Epidermal melanocyte (primary cell): ENCODE measurements at regions not wholly inside any gene's neighbourhood (a gene's known extent, or its start where the extent isn't known, plus 50 kb on each side); places are given as distances from the start of the nearest gene placed in this dataset.

ENCODE experiments used
- DNase-seq: peaks from one replicate; pipeline ENCODE4 v3.0.0; 2011; ENCODE audit warnings: low spot score; ENCODE audit not compliant: insufficient read length

DNA sequence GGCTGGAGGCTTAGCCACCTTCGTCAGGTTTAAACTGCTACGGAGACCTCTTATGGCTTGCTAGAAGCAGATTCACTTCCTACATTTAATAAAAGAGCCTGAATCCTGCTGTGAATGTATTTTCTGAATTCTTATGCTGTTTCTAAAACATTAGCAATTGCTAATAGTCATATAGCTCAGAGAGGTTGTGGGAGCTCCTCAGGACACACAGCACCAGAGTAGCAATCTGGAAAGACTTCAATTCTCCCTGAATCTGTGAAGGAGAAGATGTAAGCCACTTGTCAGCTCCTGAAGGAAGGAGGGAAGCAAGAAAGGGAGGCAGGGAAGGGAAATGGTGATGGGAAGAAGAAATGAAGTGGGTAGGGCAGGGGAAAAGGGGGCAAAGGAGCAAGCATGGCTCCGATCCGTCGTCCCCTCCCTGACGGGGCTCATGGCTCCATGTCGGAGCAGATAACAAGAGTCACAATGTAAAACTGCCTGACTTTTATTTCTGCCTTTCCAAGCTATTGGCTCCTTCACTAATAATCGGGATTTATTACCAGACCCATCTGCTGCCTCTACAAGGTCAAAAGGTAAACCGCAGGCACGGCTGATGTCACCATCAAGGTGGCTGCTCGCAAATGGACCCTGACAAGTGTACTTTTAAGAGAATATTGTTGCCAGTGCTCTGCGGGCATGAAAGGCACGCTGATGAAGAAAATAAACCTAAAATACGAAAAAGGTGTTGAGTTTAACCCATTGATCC lies 656.0 kb upstream of the SALL3 start:
- no peak for DNase-seq

DNA sequence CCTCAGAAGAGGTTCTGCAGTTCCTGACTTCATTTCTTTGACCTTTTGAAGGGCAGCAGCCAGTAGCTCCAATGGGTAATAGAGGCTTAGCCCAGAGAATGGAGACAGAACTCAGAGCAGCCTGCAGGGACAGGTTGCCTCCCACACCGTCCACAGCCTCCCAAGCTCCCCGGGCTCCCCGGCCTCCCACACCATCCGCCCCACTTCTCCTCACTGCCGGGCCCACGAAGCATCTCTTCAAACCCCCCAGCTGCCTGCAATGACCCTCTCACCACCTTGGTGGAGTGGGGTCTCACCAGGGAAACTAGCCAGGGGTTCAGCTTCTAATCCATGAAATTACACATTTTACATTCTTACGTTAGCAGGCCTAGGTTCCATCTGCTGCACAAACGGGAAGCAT lies 652.0 kb upstream of the SALL3 start:
- DNase-seq, result no peak

DNA sequence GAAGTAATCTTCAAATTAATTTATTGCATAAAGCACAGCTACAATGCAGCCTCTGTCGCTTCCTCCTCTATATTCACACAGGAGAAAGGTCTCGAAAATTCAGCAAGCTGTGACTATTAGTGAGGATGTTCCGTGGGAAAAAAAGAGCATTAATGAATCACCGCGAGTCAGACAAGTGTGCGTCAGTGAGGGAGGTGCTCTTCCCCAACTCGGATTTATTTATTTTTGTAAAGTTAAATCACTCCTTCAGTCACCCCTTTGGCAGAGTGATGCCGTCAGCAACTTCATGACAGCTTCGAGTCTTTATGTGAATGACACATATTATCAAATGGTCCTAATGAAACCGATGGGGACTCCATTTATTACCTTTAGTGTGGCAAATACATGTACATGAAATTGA lies 648.9 kb upstream of the SALL3 start:
- no peak for DNase-seq

DNA sequence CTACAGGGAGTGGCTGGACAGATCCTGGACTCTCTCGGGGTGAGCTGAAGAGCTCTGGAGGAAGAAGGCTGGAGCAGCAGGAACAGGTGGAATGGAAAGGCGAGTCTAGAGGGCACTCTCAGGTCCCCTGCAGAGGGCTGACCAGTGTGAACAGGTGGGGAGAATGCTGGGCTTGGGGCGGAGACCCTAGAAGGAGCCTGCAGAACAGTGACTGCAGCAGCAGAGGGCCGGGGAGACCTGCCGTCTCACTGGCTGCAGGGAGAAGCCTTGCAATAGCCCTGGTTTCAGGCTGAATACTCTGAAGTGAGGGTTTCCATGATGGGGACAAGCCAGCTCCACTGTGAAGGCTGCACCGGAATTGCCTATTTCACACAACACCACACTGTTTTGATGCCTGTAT lies 626.7 kb upstream of the SALL3 start:
- no peak for DNase-seq

DNA sequence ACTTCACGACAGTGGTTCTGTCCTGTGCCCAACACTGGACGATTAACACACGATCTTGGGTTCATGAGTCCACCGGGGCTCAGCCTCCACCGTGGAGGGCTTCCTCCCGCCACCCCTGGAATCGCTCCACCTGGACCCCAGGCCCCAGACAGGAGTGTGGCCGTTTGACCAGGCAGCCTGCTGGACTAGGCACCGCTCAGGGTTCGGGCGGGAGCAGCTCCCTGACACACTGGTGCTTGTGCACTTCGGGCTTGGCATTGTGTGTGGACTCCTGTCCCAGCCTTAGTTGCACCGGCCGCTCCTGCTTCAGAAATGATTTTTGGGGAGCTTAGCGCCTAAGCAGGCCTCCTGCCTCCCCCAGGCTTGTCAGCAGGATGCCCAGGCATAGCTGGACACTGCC lies 617.4 kb upstream of the SALL3 start:
- no peak for DNase-seq

DNA sequence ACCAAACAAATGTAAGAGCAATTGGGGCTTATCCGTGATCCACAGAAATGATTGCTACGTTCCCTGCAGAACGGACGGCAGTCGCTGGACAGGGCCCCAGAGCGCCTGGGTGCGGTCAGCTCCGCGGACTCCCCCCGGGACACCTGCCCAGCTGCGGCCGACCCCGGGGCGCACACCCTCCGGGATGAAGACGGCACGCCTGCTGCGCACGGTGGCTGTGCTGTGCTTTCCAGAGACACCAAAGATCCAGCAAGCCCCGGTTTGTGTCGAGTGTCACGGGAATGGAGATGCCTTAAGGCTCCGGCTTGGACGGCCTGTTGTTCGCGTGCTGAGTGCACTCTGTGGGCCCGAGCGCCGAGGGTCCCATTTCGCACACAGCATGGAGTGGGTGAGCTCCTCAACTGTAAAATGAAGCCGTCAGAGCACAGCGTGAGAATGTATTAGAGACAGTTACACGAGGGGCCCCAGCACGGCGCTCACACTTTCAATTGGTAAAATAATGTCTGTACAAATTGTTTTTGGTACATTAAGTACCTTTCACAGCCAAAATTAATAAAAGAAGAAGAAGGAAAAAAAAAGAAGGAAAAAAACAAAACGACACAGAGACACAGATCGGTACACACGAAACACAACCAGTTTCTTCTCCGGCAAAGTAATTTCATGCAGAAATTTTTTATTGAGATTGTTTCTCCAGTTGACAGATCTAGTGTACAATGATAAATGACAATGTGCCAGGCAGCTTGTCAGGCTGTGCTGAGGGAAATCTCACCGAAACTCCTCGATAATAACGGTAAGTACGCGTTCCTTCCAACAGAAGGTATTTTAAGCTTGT lies 615.8 kb upstream of the SALL3 start:
- no peak for DNase-seq

DNA sequence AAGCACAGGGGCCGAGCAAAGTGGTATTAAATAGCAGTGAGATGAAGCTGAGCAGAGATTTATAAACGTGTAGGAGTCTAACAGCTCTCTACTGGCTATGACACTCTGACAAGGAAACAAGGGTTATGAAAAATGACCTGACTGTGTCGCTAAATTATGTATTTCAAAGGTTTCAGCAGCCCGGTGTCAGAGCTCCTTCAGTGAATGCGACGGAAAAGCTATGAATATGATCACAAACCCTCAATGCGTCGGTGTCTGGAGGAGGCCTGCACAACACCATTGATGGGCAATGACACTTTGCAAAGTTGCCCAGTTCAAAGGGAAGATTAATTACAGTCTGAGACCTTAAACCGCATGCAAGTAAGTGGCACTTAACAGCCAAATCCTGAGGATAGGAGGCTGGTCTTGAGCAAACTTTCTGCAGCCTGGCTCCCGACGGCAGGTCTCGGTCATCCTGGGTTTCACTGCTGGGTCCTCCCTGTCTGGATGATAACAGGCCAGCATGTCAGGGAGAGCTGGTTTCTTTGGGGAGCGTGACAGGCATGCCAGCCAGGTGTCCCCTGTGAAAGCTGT lies 615.1 kb upstream of the SALL3 start:
- DNase-seq, result no peak

DNA sequence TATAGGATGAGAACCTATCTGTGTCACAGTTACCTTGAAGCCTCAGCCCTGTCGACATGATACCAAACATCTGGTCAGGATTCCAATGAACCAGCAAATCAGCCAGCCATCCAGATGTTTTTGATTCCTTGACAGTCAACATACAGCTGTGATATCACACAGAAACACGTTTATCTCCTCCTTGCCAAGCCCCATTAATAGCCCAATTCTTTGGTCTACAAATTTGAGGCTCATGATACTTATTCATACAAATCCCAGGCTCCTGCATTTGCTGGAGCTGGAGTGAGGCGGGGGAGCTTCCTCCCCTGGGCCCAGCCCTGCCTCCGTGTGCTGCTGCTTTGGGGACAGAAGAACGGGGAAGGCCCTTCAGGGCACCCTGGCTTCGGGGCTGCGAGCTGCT lies 611.6 kb upstream of the SALL3 start:
- DNase-seq, result no peak

DNA sequence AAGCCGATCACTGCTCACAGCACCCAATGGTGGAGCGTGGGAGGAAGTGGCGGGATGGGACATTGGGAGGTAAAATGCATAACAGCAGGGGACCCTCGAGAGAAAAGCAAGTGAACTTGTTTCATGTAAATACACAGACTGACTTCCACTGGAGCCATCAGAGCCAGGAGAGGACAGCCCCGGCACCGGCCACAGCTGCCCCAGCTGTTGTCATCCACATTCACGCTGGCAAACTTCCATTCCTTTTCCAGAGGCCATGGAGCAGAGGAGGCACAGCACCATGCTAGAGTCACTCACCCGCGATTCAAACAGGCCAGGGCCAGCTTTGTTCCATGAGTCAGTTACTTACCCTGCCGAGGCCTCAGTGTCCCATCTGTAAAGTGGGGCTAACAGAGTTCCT lies 610.9 kb upstream of the SALL3 start:
- no peak for DNase-seq

DNA sequence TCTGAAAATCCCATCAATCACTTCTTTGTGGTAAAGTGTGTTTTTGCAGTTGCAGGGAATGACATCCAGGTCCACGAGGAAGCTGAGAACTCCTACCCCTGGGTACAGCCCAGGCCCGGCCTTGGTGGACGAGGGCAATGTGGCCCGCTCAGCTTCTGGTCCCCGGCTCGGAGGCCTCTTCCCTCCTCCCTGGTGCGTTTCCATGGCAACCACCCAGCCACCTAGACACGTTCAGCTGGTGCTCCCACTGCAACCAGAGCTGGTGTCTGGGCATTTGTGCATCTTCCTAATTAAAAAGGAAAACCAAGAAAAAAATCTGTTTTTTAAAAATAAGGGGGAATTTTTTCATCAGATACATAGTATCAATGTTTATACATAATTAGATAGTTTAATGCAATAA lies 603.6 kb upstream of the SALL3 start:
- no peak for DNase-seq

DNA sequence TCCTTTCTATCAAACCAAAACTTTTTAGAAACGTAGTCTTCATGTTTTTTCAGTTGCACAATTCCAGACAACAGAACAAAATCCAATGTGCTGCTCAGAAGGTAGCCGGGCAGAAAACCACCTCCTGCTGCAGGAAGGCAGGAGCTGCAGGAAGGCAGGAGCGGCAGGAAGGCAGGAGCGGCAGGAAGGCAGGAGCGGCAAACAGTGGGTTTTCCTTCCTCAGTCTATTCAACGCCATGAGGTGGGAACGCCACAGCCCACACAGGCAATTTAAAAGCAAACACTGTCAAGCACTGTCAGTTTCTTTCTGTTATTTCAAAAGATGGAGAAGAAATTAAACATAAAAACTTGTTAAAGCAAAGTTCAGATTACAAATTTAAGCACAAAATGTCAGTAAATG lies 601.2 kb upstream of the SALL3 start:
- DNase-seq, result no peak

DNA sequence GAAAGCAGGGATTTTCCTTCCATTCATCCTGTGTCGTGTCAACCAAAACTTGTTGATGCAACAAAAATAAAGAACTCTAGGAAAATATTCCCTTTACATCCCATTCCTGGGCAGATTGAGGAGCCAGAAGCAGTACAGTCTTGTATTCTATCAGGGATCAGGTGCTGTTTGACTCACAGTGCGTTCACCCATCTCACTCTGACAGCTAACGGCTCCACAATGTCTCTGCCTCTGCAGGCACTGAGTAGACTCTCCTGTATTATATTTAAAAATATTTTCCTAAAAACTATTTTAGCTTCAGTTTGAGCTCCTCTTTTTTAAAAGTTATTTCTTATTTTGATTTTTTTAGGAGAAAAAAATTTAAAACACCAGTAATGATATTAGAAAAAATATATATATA lies 600.6 kb upstream of the SALL3 start:
- no peak for DNase-seq

DNA sequence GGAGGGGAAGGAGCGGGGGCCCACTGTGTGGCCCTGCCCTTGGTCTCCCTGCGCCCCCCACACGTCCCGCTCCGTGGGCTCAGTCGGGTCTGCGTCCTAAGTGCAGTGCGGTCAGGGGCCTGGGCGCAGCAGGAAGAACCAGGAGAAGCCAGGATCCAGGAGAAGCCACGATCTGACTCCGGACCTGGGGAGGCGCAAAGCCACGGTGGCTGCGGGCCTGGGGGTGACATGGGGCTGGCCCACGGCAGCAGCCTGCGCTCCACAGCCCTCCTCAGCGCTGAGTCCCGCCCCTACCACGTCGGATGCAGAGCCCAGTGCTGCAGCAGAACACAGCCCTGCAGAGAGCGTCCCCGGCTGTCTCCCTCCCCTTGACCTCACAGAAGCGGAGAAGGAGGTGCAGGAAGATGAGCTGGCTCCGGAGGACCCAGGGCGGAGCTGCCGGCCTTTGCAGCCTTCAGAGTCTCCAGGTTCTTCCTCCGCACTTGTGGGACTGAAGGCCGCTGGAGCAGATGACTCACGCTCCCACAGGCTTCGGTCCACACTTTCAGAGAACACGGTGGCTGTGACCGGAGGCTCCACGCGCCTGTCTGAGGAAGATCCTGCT lies 589.2 kb upstream of the SALL3 start:
- no peak for DNase-seq

DNA sequence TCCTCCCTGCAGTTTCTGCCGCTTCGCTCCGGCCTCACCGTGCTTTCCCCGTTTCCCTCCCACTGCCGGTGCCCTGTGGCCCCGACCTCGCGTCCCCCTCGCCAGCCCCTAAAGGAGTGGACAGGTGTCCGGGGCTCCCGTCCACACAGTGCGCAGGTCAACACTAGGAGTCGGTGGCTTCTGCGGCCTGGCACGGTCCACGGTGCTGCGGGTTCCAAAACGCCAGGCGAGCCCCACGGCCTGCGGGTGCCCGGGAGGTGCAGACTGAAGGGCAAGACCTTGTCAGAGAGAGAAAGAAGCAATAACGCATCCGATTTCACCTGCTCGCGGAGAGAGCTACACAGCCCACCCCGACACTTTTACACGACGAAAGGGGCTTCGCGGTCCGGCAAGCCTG lies 588.7 kb upstream of the SALL3 start:
- no peak for DNase-seq

DNA sequence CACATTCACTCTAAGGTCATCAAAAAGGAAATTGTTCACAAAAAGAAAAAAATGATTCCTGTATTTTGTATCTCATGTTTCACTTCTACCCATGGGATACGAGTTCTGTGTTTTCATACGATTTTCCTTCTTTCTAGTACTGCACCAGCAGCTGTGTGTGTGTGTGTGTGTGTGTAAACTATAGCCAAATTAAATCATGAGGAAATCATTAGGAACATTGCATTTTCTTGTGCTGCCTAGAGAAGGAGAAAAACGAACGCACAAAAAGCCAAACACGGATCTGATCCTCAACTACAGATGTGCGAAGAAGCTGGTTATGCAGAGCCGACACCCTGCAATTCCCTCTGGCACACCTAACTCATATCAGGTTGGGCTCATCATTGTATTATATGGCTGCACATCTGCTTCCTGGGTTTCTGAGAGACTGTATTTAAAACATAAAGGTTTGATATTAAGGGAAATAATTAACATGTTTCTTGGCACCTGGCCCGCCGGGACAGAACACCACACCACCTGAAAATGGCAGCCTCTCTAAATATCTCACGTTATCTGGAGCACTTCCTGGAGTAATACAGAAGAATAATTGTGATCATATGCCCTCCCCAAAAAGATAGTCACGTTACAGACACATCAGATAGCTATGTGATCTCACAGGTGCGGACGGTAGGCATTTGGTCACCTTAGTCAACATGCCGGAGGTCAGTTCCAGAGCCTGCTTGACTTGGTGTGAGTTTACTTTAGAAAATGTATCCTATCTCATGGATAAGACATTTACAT lies 586.3 kb upstream of the SALL3 start:
- no peak for DNase-seq

DNA sequence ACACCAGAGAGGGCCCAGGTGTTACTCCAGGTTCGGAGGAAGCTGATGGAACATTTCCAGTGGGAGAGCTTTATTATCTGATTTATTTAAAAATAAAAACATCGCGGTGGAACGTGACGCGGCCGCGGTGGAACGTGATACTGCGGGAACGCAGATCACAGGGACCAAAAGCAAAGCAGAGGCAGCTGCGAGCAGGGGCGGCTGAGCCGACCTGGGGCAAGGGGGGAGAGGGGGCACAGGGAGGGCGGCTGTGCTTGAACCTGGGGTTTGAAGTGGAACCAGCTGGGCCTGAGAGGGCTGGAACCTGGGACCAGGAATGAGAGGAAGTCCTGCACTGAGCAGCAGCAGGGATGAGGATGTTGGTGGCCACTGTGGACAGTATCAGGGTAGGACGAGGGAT lies 583.5 kb upstream of the SALL3 start:
- no peak for DNase-seq

DNA sequence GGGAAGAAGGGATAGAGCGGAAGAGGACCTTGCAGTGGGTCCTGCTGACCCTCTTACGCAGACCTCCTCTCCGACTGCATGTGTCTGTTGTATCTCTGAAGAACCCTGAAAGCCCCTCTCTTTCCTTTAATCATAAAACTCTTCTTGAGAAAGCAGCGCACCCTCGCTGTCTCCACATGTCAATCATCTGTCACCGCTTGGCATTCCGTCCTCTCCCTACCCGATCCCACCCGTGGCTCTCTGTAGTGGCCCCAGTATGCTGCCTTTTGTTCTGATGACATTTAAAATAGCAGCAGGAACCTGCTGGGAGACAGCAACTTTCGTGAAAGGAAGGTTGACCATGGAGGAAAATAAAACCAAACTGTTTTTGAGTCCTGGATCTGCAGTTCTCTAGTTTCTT lies 582.9 kb upstream of the SALL3 start:
- no peak for DNase-seq

DNA sequence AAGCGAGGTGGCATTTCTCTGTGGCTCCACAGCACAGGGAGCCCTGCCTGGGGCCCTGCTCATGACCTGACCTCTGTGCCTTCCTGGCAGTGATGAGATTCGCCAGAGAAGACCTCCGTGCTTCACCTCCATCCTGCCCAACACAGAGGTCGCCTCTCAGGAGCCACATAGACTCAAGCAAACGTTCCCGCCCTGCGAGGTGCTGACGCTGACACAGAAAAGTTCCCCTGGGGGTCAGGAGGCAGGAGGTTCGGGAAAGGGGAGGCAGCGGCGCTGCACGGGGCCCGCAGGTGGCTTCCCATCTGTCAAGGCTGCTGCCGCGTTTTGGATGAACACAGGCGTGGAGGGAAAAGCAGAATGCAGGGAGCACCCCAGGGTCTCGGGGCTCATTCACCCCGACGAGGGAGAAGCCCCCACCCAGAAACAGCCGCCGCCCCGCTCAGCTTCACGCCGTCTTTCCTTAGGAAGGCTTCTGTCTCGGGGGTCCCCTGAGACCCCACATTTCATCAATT lies 579.6 kb upstream of the SALL3 start:
- no peak for DNase-seq

DNA sequence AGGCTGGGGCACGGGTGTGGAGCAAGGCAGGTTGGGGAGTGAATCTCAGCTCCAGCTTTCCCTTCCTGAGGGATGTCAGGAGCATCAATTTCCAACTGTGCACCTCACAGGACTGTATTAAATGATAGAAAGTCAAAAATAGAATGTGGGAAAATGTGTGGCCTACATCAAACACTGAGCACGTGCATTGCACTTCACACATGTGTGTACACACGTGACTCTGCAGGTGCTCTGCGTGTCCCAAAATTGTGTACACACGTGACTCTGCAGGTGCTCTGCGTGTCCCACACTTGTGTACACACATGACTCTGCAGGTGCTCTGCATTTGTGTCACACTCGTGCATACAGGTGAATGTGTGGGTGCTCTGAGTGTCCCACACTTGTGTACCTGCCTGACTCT lies 577.2 kb upstream of the SALL3 start:
- no peak for DNase-seq

DNA sequence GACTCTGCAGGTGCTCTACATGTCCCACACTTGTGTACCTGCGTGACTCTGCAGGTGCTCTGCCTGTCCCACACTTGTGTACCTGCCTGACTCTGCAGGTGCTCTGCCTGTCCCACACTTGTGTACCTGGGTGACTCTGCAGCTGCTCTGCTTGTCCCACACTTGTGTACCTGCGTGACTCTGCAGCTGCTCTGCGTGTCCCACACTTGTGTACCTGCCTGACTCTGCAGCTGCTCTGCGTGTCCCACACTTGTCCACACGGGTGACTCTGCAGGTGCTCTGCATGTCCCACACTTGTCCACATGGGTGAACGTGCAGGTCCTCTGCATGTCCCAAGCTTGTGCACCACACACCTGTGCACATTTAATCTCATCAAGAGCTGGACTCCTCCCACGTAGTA lies 576.7 kb upstream of the SALL3 start:
- DNase-seq, result no peak

DNA sequence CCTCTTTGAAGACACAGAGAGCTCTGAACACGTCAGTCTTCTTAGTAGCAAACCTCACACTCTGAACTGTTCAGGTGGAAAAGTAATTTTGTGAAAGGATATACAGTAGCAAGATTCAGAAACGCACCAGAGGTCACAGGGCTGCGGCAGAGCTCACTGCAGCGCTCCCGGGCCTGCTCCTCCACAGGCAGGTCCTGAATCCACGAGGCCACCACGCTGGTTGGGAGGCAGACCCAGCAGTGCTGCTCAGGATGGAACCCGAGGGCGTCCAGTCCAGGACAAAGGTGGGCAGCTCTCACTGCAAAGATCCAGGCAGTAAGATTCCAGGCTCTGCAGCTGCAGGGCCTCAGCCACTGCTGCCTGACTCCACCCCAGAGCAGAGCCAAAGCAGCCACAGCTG lies 576.2 kb upstream of the SALL3 start:
- no peak for DNase-seq
